Activated naive CD4-positive, alpha-beta T cell treated with anti-CD3 and anti-CD28 coated beads for 36 hours (primary cell): ENCODE measurements at regions not wholly inside any gene's neighbourhood (a gene's known extent, or its start where the extent isn't known, plus 50 kb on each side); places are given as distances from the start of the nearest gene placed in this dataset.

Experiments used
- CTCF ChIA-PET: fragments of 350-600 bp; sonication (Branson Sonifier 250); formaldehyde crosslinking; loops from one replicate; lab custom pipeline; 2021; ENCODE audit warnings: antibody characterized with exemption; lab: Charles Lee
- DNase-seq: peaks from one replicate; pipeline ENCODE4 v3.0.0-alpha.2; 2020
- H3K27ac Mint-ChIP-seq: one replicate; pipeline ENCODE4 v1.8.0; 2021; ENCODE audit warnings: mild to moderate bottlenecking, mixed read lengths
- H3K27me3 Mint-ChIP-seq: one replicate; pipeline ENCODE4 v1.8.0; 2021; ENCODE audit warnings: low read depth, mixed read lengths
- H3K36me3 Mint-ChIP-seq: one replicate; pipeline ENCODE4 v1.8.0; 2021; ENCODE audit warnings: low read depth, mixed read lengths
- H3K4me1 Mint-ChIP-seq: one replicate; pipeline ENCODE4 v1.8.0; 2021; ENCODE audit warnings: low read depth, mixed read lengths
- H3K4me3 Mint-ChIP-seq: one replicate; pipeline ENCODE4 v1.8.0; 2021; ENCODE audit warnings: mild to moderate bottlenecking, moderate library complexity, mixed read lengths
- H3K9me3 Mint-ChIP-seq: one replicate; pipeline ENCODE4 v1.8.0; 2021; ENCODE audit warnings: mixed read lengths
- intact Hi-C: fragments of 100-400 bp; cut with micrococcal nuclease; formaldehyde crosslinking; loops from one replicate; pipeline ENCODE4 v1.15.1; 2023

GRCh38 chr3:182711853-182712252 is 81.5 kb upstream of the ATP11B start:
- intact Hi-C loops: loop anchor here (10.0 kb wide), 1 partner anchor 313 kb away; no protein-coding TSS in a partner anchor
- DNase-seq: no peak
- no peak overlapping the region for H3K27ac Mint-ChIP-seq
- CTCF ChIA-PET: interaction anchor here (0.9 to 3.6 kb wide), 4 partner anchors 9 to 160 kb away, joined by 3 to 12 read pairs (median 3); no protein-coding TSS in a partner anchor
- no peak overlapping the region for H3K4me3 Mint-ChIP-seq
- peaks cover 8% of the 10 kb centered on the region for H3K4me1 Mint-ChIP-seq
- H3K27me3 Mint-ChIP-seq: peaks cover 1% of the 10 kb centered on the region
- H3K36me3 Mint-ChIP-seq: no peaks in the 10 kb centered on the region
- H3K9me3 Mint-ChIP-seq: no peaks in the 10 kb centered on the region

GRCh38 chr3:182713111-182713510 is 80.2 kb upstream of the ATP11B start:
- Mint-ChIP-seq H3K27me3 (no peaks in the 10 kb centered on the region), H3K4me1 (peaks cover 8% of the 10 kb centered on the region), H3K27ac (no peak overlapping the region), H3K9me3 (no peaks in the 10 kb centered on the region), H3K4me3 (no peak overlapping the region), H3K36me3 (no peaks in the 10 kb centered on the region)
- CTCF ChIA-PET: interaction anchor here (0.6 to 3.6 kb wide), 10 partner anchors 76 to 410 kb away, joined by 3 to 12 read pairs (median 5); no protein-coding TSS in a partner anchor
- no peak for DNase-seq
- intact Hi-C loops: loop anchor here (10.0 kb wide), 1 partner anchor 312 kb away; no protein-coding TSS in a partner anchor

- no peak overlapping the region for H3K27ac Mint-ChIP-seq
- no peaks in the 10 kb centered on the region for H3K27me3 Mint-ChIP-seq
- intact Hi-C loops: loop anchor here (1.0 to 10.0 kb wide), 9 partner anchors 80 to 672 kb away; partner anchors contain the start of gene MCCC1
- CTCF ChIA-PET: interaction anchor here (0.6 to 3.6 kb wide), 29 partner anchors 9 to 409 kb away, joined by 3 to 13 read pairs (median 3); no protein-coding TSS in a partner anchor
- no peak overlapping the region for H3K4me3 Mint-ChIP-seq
- no peaks in the 10 kb centered on the region for H3K36me3 Mint-ChIP-seq
- H3K9me3 Mint-ChIP-seq: no peaks in the 10 kb centered on the region
- DNase-seq: no peak
- peaks cover 8% of the 10 kb centered on the region for H3K4me1 Mint-ChIP-seq
These were observed 79.4 kb upstream of the ATP11B start for GRCh38 chr3:182713743-182714517.

GRCh38 chr3:182715006-182715405 is 78.3 kb upstream of the ATP11B start:
- Mint-ChIP-seq H3K27me3 (no peaks in the 10 kb centered on the region), H3K36me3 (no peaks in the 10 kb centered on the region), H3K9me3 (no peaks in the 10 kb centered on the region), H3K27ac (no peak overlapping the region), H3K4me1 (peaks cover 8% of the 10 kb centered on the region), H3K4me3 (no peak overlapping the region)
- intact Hi-C loops: loop anchor here (2.0 to 10.0 kb wide), 2 partner anchors 194 to 310 kb away; no protein-coding TSS in a partner anchor
- DNase-seq: no peak
- CTCF ChIA-PET: interaction anchor here (0.7 to 2.7 kb wide), 13 partner anchors 8 to 202 kb away, joined by 3 to 13 read pairs (median 3); no protein-coding TSS in a partner anchor

GRCh38 chr3:182716114-182716688 is 77.1 kb upstream of the ATP11B start:
- DNase-seq: no peak
- CTCF ChIA-PET: interaction anchor here (0.7 to 2.7 kb wide), 6 partner anchors 18 to 315 kb away, joined by 3 to 9 read pairs (median 4); no protein-coding TSS in a partner anchor

GRCh38 chr3:182717216-182717615 is 76.1 kb upstream of the ATP11B start:
- no peaks in the 10 kb centered on the region for H3K9me3 Mint-ChIP-seq
- CTCF ChIA-PET: interaction anchor here (2.7 kb wide), 1 partner anchor 120 kb away, joined by 9 read pairs; no protein-coding TSS in a partner anchor
- H3K27ac Mint-ChIP-seq: no peak overlapping the region
- no peaks in the 10 kb centered on the region for H3K36me3 Mint-ChIP-seq
- no peak overlapping the region for H3K4me3 Mint-ChIP-seq
- intact Hi-C loops: loop anchor here (10.0 kb wide), 1 partner anchor 308 kb away; no protein-coding TSS in a partner anchor
- no peaks in the 10 kb centered on the region for H3K27me3 Mint-ChIP-seq
- DNase-seq: no peak
- H3K4me1 Mint-ChIP-seq: peaks cover 8% of the 10 kb centered on the region

More at GRCh38 chr3:182716114-182716688, 77.1 kb upstream of the ATP11B start:
- Mint-ChIP-seq H3K4me3 (no peak overlapping the region), H3K36me3 (no peaks in the 10 kb centered on the region), H3K27me3 (no peaks in the 10 kb centered on the region), H3K4me1 (peaks cover 8% of the 10 kb centered on the region), H3K9me3 (no peaks in the 10 kb centered on the region), H3K27ac (no peak overlapping the region)
- intact Hi-C loops: loop anchor here (10.0 kb wide), 1 partner anchor 309 kb away; no protein-coding TSS in a partner anchor

- H3K4me3 Mint-ChIP-seq: no peak overlapping the region
- CTCF ChIA-PET: interaction anchor here (1.3 to 2.3 kb wide), 2 partner anchors 9 to 13 kb away, joined by 5 to 6 read pairs; no protein-coding TSS in a partner anchor
These were observed 70.4 kb upstream of the ATP11B start for GRCh38 chr3:182722907-182723306.

GRCh38 chr3:182723596-182723995 is 69.7 kb upstream of the ATP11B start:
- Mint-ChIP-seq H3K4me3 (no peak overlapping the region), H3K27ac (no peak overlapping the region), H3K36me3 (no peaks in the 10 kb centered on the region), H3K9me3 (no peaks in the 10 kb centered on the region), H3K4me1 (no peaks in the 10 kb centered on the region), H3K27me3 (peaks cover 4% of the 10 kb centered on the region)
- DNase-seq: no peak
- intact Hi-C loops: no loop called here
- CTCF ChIA-PET: interaction anchor here (2.3 kb wide), 1 partner anchor 14 kb away, joined by 6 read pairs; no protein-coding TSS in a partner anchor

More at GRCh38 chr3:182722907-182723306, 70.4 kb upstream of the ATP11B start:
- H3K27me3 Mint-ChIP-seq: no peaks in the 10 kb centered on the region
- no peaks in the 10 kb centered on the region for H3K4me1 Mint-ChIP-seq
- no peak overlapping the region for H3K27ac Mint-ChIP-seq
- no peak for DNase-seq
- intact Hi-C loops: no loop called here
- H3K9me3 Mint-ChIP-seq: no peaks in the 10 kb centered on the region
- no peaks in the 10 kb centered on the region for H3K36me3 Mint-ChIP-seq

- Mint-ChIP-seq H3K4me1 (no peaks in the 10 kb centered on the region), H3K27ac (no peak overlapping the region), H3K27me3 (peaks cover 4% of the 10 kb centered on the region), H3K36me3 (no peaks in the 10 kb centered on the region), H3K4me3 (no peak overlapping the region), H3K9me3 (no peaks in the 10 kb centered on the region)
- intact Hi-C loops: no loop called here
- CTCF ChIA-PET: no interaction called here
- DNase-seq: no peak
These were observed 67.7 kb upstream of the ATP11B start for GRCh38 chr3:182725372-182726251.

GRCh38 chr3:182726258-182727142 is 66.8 kb upstream of the ATP11B start:
- Mint-ChIP-seq H3K4me1 (no peaks in the 10 kb centered on the region), H3K27ac (no peak overlapping the region), H3K27me3 (peaks cover 4% of the 10 kb centered on the region), H3K9me3 (no peaks in the 10 kb centered on the region), H3K4me3 (no peak overlapping the region), H3K36me3 (no peaks in the 10 kb centered on the region)
- no peak for DNase-seq
- CTCF ChIA-PET: interaction anchor here (0.6 kb wide), 1 partner anchor 111 kb away, joined by 3 read pairs; no protein-coding TSS in a partner anchor
- intact Hi-C loops: no loop called here

GRCh38 chr3:182728238-182728637 is 65.1 kb upstream of the ATP11B start:
- Mint-ChIP-seq H3K36me3 (no peaks in the 10 kb centered on the region), H3K27ac (no peak overlapping the region), H3K27me3 (peaks cover 4% of the 10 kb centered on the region), H3K9me3 (no peaks in the 10 kb centered on the region), H3K4me3 (no peak overlapping the region), H3K4me1 (no peaks in the 10 kb centered on the region)
- intact Hi-C loops: no loop called here
- CTCF ChIA-PET: no interaction called here
- no peak for DNase-seq
